KMS-11 (cell line): ENCODE measurements at regions not wholly inside any gene's neighbourhood (a gene's known extent, or its start where the extent isn't known, plus 50 kb on each side); places are given as distances from the start of the nearest gene placed in this dataset.

ENCODE experiments used
- H2AFZ ChIP-seq: fragments of 200-600 bp; sonication (generic); 2 replicates; pipeline ENCODE4 v1.6.1; 2016; ENCODE audit warnings: antibody characterized with exemption, mixed run types, low read depth
- H3K27ac ChIP-seq: fragments of 200-600 bp; sonication (generic); 2 replicates; pipeline ENCODE4 v1.6.1; 2016; ENCODE audit warnings: mild to moderate bottlenecking, mixed run types
- H3K27me3 ChIP-seq: fragments of 200-600 bp; sonication (generic); 2 replicates; pipeline ENCODE4 v1.6.1; 2017; ENCODE audit warnings: mild to moderate bottlenecking, low read depth, mixed run types, moderate library complexity; ENCODE audit not compliant: insufficient read depth
- H3K36me3 ChIP-seq: fragments of 200-600 bp; sonication (generic); 2 replicates; pipeline ENCODE4 v1.6.1; 2017; ENCODE audit warnings: mild to moderate bottlenecking, mixed run types; ENCODE audit not compliant: insufficient read depth
- H3K4me1 ChIP-seq: fragments of 200-600 bp; sonication (generic); 2 replicates; pipeline ENCODE4 v1.6.1; 2016; ENCODE audit warnings: mild to moderate bottlenecking, low read depth, mixed run types; ENCODE audit not compliant: poor library complexity, severe bottlenecking
- H3K4me2 ChIP-seq: fragments of 200-600 bp; sonication (generic); 2 replicates; pipeline ENCODE4 v1.7.0; 2016; ENCODE audit warnings: mild to moderate bottlenecking, mixed run types
- H3K4me3 ChIP-seq: fragments of 200-600 bp; sonication (generic); IDR thresholded peaks from 2 replicates; pipeline ENCODE4 v1.6.1; 2017; ENCODE audit warnings: low read depth, low read length, mixed read lengths; ENCODE audit not compliant: insufficient read depth
- H3K79me2 ChIP-seq: fragments of 200-600 bp; sonication (generic); 2 replicates; pipeline ENCODE4 v1.6.1; 2016; ENCODE audit warnings: low read depth, mixed run types; ENCODE audit not compliant: insufficient read depth
- H3K9ac ChIP-seq: fragments of 200-600 bp; sonication (generic); 2 replicates; pipeline ENCODE4 v1.6.1; 2016; ENCODE audit warnings: mild to moderate bottlenecking, mixed run types
- H4K20me1 ChIP-seq: fragments of 200-600 bp; sonication (generic); 2 replicates; pipeline ENCODE4 v1.6.1; 2016; ENCODE audit warnings: mild to moderate bottlenecking, mixed run types; ENCODE audit not compliant: insufficient read depth
- TF ChIP-seq, protein P1 (sequence below): fragments of 200-600 bp; sonication (generic); conservative IDR thresholded peaks from 2 replicates; pipeline ENCODE4 v1.6.1; 2017; ENCODE audit warnings: low read depth, mild to moderate bottlenecking, antibody characterized with exemption, low read length, moderate library complexity, mixed read lengths

DNA sequence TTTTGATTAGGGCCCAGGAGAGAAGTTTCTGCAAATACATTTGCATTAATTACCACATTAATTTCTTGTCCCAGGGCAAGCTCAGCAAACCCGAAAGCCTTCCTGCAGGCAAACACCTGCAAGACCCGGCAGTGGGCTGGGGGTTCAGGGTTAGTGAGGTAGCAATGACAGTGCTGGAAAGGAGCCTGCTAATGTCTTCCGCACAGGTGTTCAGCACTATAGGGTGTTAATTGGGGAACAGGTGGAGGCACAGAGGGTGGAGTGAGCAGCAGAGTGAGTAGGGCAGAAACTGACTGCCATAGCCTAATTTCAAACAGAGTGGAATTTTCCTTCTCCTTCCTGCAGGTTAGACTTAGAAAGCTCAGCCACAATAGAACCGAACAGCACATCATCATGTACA is 50.9 kb upstream of the UBASH3B start:
- Histone ChIP-seq H3K4me2 (no peak overlapping the region), H3K27ac (no peak overlapping the region), H4K20me1 (no peaks in the 10 kb centered on the region), H3K4me1 (no peaks in the 10 kb centered on the region), H3K36me3 (no peaks in the 10 kb centered on the region), H2AFZ (no peak overlapping the region), H3K27me3 (no peaks in the 10 kb centered on the region), H3K79me2 (no peaks in the 10 kb centered on the region), H3K4me3 (no peak overlapping the region), H3K9ac (no peak overlapping the region)
- TF ChIP-seq, protein P1, sequence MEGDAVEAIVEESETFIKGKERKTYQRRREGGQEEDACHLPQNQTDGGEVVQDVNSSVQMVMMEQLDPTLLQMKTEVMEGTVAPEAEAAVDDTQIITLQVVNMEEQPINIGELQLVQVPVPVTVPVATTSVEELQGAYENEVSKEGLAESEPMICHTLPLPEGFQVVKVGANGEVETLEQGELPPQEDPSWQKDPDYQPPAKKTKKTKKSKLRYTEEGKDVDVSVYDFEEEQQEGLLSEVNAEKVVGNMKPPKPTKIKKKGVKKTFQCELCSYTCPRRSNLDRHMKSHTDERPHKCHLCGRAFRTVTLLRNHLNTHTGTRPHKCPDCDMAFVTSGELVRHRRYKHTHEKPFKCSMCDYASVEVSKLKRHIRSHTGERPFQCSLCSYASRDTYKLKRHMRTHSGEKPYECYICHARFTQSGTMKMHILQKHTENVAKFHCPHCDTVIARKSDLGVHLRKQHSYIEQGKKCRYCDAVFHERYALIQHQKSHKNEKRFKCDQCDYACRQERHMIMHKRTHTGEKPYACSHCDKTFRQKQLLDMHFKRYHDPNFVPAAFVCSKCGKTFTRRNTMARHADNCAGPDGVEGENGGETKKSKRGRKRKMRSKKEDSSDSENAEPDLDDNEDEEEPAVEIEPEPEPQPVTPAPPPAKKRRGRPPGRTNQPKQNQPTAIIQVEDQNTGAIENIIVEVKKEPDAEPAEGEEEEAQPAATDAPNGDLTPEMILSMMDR, result no peak

DNA sequence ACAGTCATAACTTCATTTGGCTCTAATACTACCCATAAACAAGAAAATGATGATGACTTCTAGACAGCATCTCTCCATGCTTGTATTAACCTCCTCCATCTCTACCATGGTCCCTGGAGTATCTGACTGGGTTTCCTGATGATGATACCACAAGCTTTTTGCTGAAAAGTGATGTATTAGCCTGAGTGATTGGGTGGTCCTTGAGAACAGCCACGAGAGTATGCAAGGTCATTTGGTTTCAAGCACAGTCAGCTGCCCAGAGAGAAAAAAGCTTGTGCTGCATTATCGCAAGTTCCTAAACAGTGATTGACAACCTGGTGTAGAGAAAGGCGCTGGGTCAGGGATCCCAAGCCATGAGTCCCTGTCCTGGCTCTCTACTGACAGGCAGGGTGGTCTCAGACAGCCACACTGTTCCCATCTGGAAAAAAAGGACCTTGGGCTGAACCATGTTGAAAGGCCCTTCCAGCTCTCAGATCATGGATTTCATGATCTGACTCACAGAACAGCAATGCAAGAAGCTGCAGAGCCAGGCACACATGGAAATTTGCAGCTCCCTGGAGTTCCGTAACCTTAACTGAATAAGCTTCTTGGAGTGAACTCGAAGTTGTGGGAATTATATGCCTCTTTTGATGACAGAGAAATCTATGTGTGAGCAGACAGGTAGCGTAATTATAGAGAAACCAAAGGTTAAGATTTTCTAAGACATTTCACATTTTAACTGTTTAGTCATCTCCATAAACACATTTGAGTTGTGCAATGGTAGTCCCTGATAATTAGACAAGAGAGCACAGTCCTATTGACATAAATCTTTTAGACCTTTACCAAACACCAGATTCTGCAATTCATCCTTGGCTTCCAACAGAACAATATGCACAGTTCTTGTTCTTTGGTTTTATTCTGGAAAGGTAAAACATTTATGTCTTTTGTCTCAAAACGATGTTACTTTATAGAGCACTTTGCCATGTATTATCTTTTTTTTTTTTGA is 54.1 kb upstream of the UBASH3B start:
- H3K4me1 ChIP-seq, result no peaks in the 10 kb centered on the region
- H3K79me2 ChIP-seq, result no peaks in the 10 kb centered on the region
- H3K4me2 ChIP-seq, result no peak overlapping the region
- no peak overlapping the region for H2AFZ ChIP-seq
- no peaks in the 10 kb centered on the region for H3K27me3 ChIP-seq
- no peak overlapping the region for H3K27ac ChIP-seq
- no peaks in the 10 kb centered on the region for H3K36me3 ChIP-seq
- TF ChIP-seq, protein P1, result no peak
- H4K20me1 ChIP-seq, result no peaks in the 10 kb centered on the region
- no peak overlapping the region for H3K9ac ChIP-seq
- no peak overlapping the region for H3K4me3 ChIP-seq

DNA sequence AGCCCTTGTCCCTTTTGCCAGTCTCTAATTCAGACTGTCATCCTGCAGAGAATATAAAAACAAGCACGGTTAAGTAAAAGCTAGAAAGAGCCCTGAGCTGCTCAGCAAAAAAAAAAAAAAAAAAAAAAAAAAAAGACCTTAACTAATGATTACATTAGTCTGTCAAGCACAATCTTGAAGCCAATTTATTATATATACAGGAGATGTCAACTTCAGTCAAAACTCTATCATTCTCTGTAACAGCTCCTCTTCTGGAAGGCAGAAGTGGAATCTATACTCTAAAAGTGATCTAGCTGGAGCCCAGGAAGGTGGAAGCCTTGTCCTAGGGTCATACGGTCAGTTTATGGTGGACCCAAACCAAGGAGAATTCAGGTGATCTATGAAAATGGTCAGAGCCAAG is 55.2 kb upstream of the UBASH3B start:
- no peaks in the 10 kb centered on the region for H3K4me1 ChIP-seq
- no peak overlapping the region for H3K9ac ChIP-seq
- TF ChIP-seq, protein P1, result no peak
- no peak overlapping the region for H3K4me3 ChIP-seq
- no peak overlapping the region for H3K27ac ChIP-seq
- H3K4me2 ChIP-seq, result no peak overlapping the region
- H4K20me1 ChIP-seq, result no peaks in the 10 kb centered on the region
- H3K36me3 ChIP-seq, result no peaks in the 10 kb centered on the region
- H3K27me3 ChIP-seq, result no peaks in the 10 kb centered on the region
- no peaks in the 10 kb centered on the region for H3K79me2 ChIP-seq
- H2AFZ ChIP-seq, result no peak overlapping the region

DNA sequence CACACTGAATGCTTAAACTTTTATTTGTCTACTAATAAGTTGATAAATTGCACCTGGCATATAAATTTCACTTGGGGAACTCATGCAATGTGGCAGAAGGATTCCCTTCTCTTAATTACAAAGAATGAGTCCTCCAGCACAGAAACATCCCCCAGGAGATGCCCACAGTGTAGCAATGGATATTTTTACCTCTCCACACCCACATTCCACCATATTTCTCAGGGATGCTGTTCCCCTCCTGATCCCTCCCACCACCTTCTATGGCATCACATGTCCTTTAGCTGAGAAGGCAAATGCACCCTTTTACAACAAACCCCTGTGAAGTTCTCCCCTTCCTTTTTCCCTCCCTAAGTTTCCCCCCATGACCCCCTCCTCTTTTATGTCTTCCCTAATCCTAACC is 56.1 kb upstream of the UBASH3B start:
- no peak overlapping the region for H3K9ac ChIP-seq
- H3K27ac ChIP-seq, result no peak overlapping the region
- no peak overlapping the region for H3K4me2 ChIP-seq
- H3K36me3 ChIP-seq, result no peaks in the 10 kb centered on the region
- H3K4me1 ChIP-seq, result no peaks in the 10 kb centered on the region
- no peak overlapping the region for H3K4me3 ChIP-seq
- no peaks in the 10 kb centered on the region for H4K20me1 ChIP-seq
- H3K27me3 ChIP-seq, result no peaks in the 10 kb centered on the region
- no peak overlapping the region for H2AFZ ChIP-seq
- H3K79me2 ChIP-seq, result no peaks in the 10 kb centered on the region
- TF ChIP-seq, protein P1, result no peak
